Common myeloid progenitor, CD34-positive (primary cell): ENCODE measurements at regions not wholly inside any gene's neighbourhood (a gene's known extent, or its start where the extent isn't known, plus 50 kb on each side); places are given as distances from the start of the nearest gene placed in this dataset.

Experiments used
- CTCF ChIA-PET: fragments of 350-600 bp; sonication (Branson Sonifier 250); formaldehyde crosslinking; loops from one replicate; lab custom pipeline; 2021; ENCODE audit warnings: antibody characterized with exemption; lab: Charles Lee
- POLR2A ChIA-PET: fragments of 350-600 bp; sonication (Branson Sonifier 250); formaldehyde crosslinking; loops from one replicate; lab custom pipeline; 2021; ENCODE audit warnings: antibody characterized with exemption; lab: Charles Lee
- DNase-seq, 3 donors: peaks; one replicate each; pipeline versions ENCODE4 v3.0.0 to v3.0.0-alpha.2; 2013
- H3K27ac ChIP-seq, 2 experiments: 1 replicate in 1 of 2; 2 replicates in 1 of 2; pipeline ENCODE4 v1.7.0; 2013; ENCODE audit warnings: inconsistent platforms in 2 of 2, low read length in 2 of 2, mild to moderate bottlenecking in 2 of 2, low read depth in 1 of 2, moderate library complexity in 1 of 2; ENCODE audit not compliant: severe bottlenecking in 2 of 2, insufficient read depth in 1 of 2, poor library complexity in 1 of 2
- H3K27me3 ChIP-seq, 5 experiments: replicated peaks in 2 of 5; 1 replicate in 3 of 5; 2 replicates in 2 of 5; pipeline versions ENCODE4 v1.6.1 to v1.7.0; 2013; ENCODE audit warnings: low read length in 4 of 5, mild to moderate bottlenecking in 2 of 5, moderate library complexity in 2 of 5, inconsistent platforms in 1 of 5; ENCODE audit not compliant: insufficient read depth in 5 of 5, control insufficient read depth in 4 of 5
- H3K36me3 ChIP-seq, 4 experiments: 1 replicate in 2 of 4; 2 replicates in 2 of 4; pipeline versions ENCODE4 v1.6.1 to v1.7.0; 2013; ENCODE audit warnings: low read length in 3 of 4, control low read depth in 1 of 4, mild to moderate bottlenecking in 1 of 4; ENCODE audit not compliant: control insufficient read depth in 4 of 4, insufficient read depth in 4 of 4
- H3K4me1 ChIP-seq, 4 experiments: 1 replicate in 3 of 4; 2 replicates in 1 of 4; pipeline versions ENCODE4 v1.6.1 to v1.7.1; 2013; ENCODE audit warnings: low read length in 3 of 4, mild to moderate bottlenecking in 3 of 4, control low read depth in 1 of 4, inconsistent platforms in 1 of 4, moderate library complexity in 1 of 4; ENCODE audit not compliant: control insufficient read depth in 4 of 4, insufficient read depth in 4 of 4; ENCODE audit errors: control extremely low read depth in 1 of 4
- H3K4me3 ChIP-seq, 7 experiments: 1 replicate in 4 of 7; 2 replicates in 3 of 7; pipeline versions ENCODE4 v1.5.1 to v1.7.0; 2013; ENCODE audit warnings: mild to moderate bottlenecking in 7 of 7, low read length in 6 of 7, moderate library complexity in 6 of 7, inconsistent platforms in 2 of 7, low read depth in 2 of 7, control low read depth in 1 of 7; ENCODE audit not compliant: insufficient read depth in 4 of 7, control insufficient read depth in 1 of 7; ENCODE audit errors: extremely low read depth in 1 of 7
- H3K9me3 ChIP-seq, 5 experiments: 1 replicate in 4 of 5; 2 replicates in 1 of 5; pipeline versions ENCODE4 v1.6.1 to v1.7.1; 2013; ENCODE audit warnings: low read length in 4 of 5, mild to moderate bottlenecking in 2 of 5, inconsistent platforms in 1 of 5, low read depth in 1 of 5, moderate library complexity in 1 of 5; ENCODE audit not compliant: control insufficient read depth in 4 of 5, insufficient read depth in 2 of 5; ENCODE audit errors: control extremely low read depth in 1 of 5
- WGBS: methylation state at CpG from one replicate; pipeline ENCODE4 v1.1.5; 2013; ENCODE audit not compliant: insufficient coverage; 5-methylcytosine and 5-hydroxymethylcytosine counted together

- ChIA-PET CTCF (no interaction called here), POLR2A (no interaction called here)
- Histone ChIP-seq H3K27ac (no peak overlapping the region), H3K4me3 (no peak overlapping the region), H3K4me1 (no peaks in the 10 kb centered on the region), H3K27me3 (no peaks in the 10 kb centered on the region), H3K36me3 (no peaks in the 10 kb centered on the region), H3K9me3 (no peaks in the 10 kb centered on the region)
- no peak for DNase-seq
- WGBS = 93% methylated on average over 3 of the region's 3 CpGs
Observed at GRCh38 chr3:111438283-111438682, 103.7 kb upstream of the CD96 start.

GRCh38 chr3:111454551-111454950, 87.4 kb upstream of the CD96 start:
- POLR2A ChIA-PET = no interaction called here
- DNase-seq = no peak
- no peaks in the 10 kb centered on the region for H3K36me3 ChIP-seq
- H3K4me3 ChIP-seq = no peak overlapping the region
- peaks cover 0 to 2% (median 0%) of the 10 kb centered on the region in 5 experiments for H3K9me3 ChIP-seq
- CTCF ChIA-PET = no interaction called here
- no peak overlapping the region for H3K27ac ChIP-seq
- no peaks in the 10 kb centered on the region for H3K27me3 ChIP-seq
- H3K4me1 ChIP-seq = no peaks in the 10 kb centered on the region
- WGBS = 100% methylated on average over 1 of the region's 3 CpGs

GRCh38 chr3:111465081-111465670, 76.8 kb upstream of the CD96 start:
- no peaks in the 10 kb centered on the region for H3K36me3 ChIP-seq
- POLR2A ChIA-PET = no interaction called here
- no CpG with 5 or more reads among the region's 2 CpGs for WGBS
- CTCF ChIA-PET = no interaction called here
- no peak overlapping the region for H3K4me3 ChIP-seq
- no peaks in the 10 kb centered on the region for H3K9me3 ChIP-seq
- peaks cover 0 to 2% (median 2%) of the 10 kb centered on the region in 5 experiments for H3K27me3 ChIP-seq
- no peak for DNase-seq
- H3K27ac ChIP-seq = no peak overlapping the region
- no peaks in the 10 kb centered on the region for H3K4me1 ChIP-seq

- DNase-seq = no peak
- H3K9me3 ChIP-seq = no peaks in the 10 kb centered on the region
- ChIA-PET CTCF (no interaction called here), POLR2A (no interaction called here)
- peaks cover 0 to 2% (median 2%) of the 10 kb centered on the region in 5 experiments for H3K27me3 ChIP-seq
- 81% methylated on average over 2 of the region's 2 CpGs for WGBS
- H3K36me3 ChIP-seq = no peaks in the 10 kb centered on the region
- H3K4me1 ChIP-seq = no peaks in the 10 kb centered on the region
- H3K27ac ChIP-seq = no peak overlapping the region
- no peak overlapping the region for H3K4me3 ChIP-seq
Observed at GRCh38 chr3:111470032-111470431, 72.0 kb upstream of the CD96 start.

- WGBS = 100% methylated on average over 1 of the region's 2 CpGs
- H3K27me3 ChIP-seq = peaks cover 0 to 2% (median 0%) of the 10 kb centered on the region in 5 experiments
- DNase-seq = no peak
- no peaks in the 10 kb centered on the region for H3K4me1 ChIP-seq
- no peak overlapping the region for H3K4me3 ChIP-seq
- ChIA-PET CTCF (no interaction called here), POLR2A (no interaction called here)
- no peaks in the 10 kb centered on the region for H3K36me3 ChIP-seq
- no peak overlapping the region for H3K27ac ChIP-seq
- no peaks in the 10 kb centered on the region for H3K9me3 ChIP-seq
Observed at GRCh38 chr3:111471831-111472230, 70.2 kb upstream of the CD96 start.

DNA sequence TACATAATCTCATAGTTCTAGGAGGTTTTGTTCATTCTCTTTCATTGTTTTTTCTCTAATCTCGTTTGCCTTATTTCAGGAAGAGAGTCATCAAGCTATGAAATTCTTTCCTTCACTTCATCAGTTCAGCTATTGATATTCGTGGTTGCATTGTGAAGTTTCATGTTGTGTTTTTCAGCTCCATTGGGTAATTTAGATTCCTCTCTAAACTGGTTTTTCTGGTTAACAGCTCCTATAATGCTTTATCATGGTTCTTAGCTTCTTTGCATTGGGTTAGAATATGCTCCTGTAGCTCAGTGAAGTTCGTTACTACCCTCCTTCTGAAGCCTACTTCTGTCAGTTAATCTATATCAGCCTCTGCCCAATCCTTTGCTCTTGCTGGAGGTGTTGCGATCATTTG, 69.4 kb upstream of the CD96 start:
- H3K36me3 ChIP-seq = no peaks in the 10 kb centered on the region
- CTCF ChIA-PET = no interaction called here

GRCh38 chr3:111473550-111473949, 68.4 kb upstream of the CD96 start:
- Histone ChIP-seq H3K27ac (no peak overlapping the region), H3K36me3 (no peaks in the 10 kb centered on the region), H3K27me3 (peaks cover 0 to 2% (median 0%) of the 10 kb centered on the region in 5 experiments), H3K9me3 (no peaks in the 10 kb centered on the region), H3K4me1 (no peaks in the 10 kb centered on the region), H3K4me3 (no peak overlapping the region)
- DNase-seq = no peak
- ChIA-PET POLR2A (no interaction called here), CTCF (no interaction called here)
- WGBS = 90% methylated on average over 2 of the region's 2 CpGs

More for the DNA sequence above, 69.4 kb upstream of the CD96 start:
- Histone ChIP-seq H3K9me3 (no peaks in the 10 kb centered on the region), H3K4me1 (no peaks in the 10 kb centered on the region), H3K4me3 (no peak overlapping the region), H3K27ac (no peak overlapping the region), H3K27me3 (peaks cover 0 to 2% (median 0%) of the 10 kb centered on the region in 5 experiments)
- 100% methylated on average over 2 of the region's 4 CpGs for WGBS
- POLR2A ChIA-PET = no interaction called here
- DNase-seq = no peak
